RWPE1 (cell line): ENCODE measurements at regions not wholly inside any gene's neighbourhood (a gene's known extent, or its start where the extent isn't known, plus 50 kb on each side); places are given as distances from the start of the nearest gene placed in this dataset.
"Not testable (repeated sequence)": the region's sequence is repeated elsewhere in the genome, so short reads cannot be mapped to it uniquely, and the experiment has no call there.

Experiments
- CTCF ChIA-PET: fragments of 350-600 bp; sonication (Branson Sonifier 250); formaldehyde crosslinking; extraction: SDS; loops from one replicate; lab custom pipeline; 2021; lab: Yijun Ruan, JAX
- POLR2A ChIA-PET: fragments of 400-600 bp; formaldehyde crosslinking; extraction: SDS; loops from one replicate; lab custom pipeline; 2020; ENCODE audit warnings: antibody characterized with exemption; ENCODE audit not compliant: low non-redundant PET; lab: Yijun Ruan, JAX
- DNase-seq: peaks from one replicate; pipeline ENCODE4 v3.0.0; 2012; ENCODE audit warnings: low spot score
- H3K27ac ChIP-seq: fragments of 450-650 bp; 2 replicates; pipeline ENCODE4 v1.5.1; 2017
- TF ChIP-seq, protein P1 (sequence below): fragments of 450-650 bp; conservative IDR thresholded peaks from 2 replicates; pipeline ENCODE4 v1.5.1; 2017; ENCODE audit warnings: low read depth, mild to moderate bottlenecking

DNA sequence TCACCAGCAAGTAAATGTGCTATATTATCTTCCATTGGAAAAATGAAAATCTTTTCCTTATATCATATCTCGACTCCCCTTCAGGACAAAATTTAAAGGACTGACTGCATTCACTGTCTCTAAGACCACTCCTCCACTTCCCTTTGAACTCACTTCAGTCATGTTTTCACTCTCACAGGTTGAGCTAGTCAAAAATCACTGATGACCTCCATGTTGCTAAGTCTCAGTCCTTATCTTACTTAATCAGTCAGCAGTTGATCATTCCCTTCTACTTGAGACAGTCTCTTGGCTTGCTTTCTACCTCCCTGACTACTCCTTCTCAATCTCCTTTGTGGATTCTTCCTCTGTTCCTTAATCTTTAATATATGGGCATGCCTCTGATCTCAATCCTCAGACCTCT lies 117.0 kb upstream of the LSM6 start:
- TF ChIP-seq, protein P1, sequence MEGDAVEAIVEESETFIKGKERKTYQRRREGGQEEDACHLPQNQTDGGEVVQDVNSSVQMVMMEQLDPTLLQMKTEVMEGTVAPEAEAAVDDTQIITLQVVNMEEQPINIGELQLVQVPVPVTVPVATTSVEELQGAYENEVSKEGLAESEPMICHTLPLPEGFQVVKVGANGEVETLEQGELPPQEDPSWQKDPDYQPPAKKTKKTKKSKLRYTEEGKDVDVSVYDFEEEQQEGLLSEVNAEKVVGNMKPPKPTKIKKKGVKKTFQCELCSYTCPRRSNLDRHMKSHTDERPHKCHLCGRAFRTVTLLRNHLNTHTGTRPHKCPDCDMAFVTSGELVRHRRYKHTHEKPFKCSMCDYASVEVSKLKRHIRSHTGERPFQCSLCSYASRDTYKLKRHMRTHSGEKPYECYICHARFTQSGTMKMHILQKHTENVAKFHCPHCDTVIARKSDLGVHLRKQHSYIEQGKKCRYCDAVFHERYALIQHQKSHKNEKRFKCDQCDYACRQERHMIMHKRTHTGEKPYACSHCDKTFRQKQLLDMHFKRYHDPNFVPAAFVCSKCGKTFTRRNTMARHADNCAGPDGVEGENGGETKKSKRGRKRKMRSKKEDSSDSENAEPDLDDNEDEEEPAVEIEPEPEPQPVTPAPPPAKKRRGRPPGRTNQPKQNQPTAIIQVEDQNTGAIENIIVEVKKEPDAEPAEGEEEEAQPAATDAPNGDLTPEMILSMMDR, result no peak
- ChIA-PET CTCF (no interaction called here), POLR2A (no interaction called here)
- H3K27ac ChIP-seq, result no peak overlapping the region
- DNase-seq, result no peak

DNA sequence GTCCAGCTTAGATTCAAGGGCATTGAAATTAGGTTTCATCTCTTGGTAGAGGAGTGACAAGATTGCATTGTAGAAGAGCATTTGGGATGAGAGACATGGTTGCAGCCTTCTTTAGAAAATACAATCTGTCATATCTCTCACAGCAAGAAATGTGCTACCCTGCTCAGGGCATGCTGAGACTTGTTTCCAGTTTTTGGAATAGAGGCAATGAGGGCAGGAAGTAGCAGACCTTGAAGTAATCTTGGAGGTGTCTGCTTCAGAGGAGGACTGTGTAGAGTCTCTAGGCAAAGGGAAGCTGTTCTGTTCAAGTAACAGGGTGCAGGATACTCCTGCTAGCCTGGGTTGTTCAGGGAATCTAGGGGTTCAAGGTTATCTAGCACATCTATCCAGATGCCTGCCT lies 116.1 kb upstream of the ZNF827 start:
- H3K27ac ChIP-seq, result no peak overlapping the region
- TF ChIP-seq, protein P1, result no peak
- no peak for DNase-seq
- ChIA-PET CTCF (interaction anchor here (0.6 kb wide), 1 partner anchor 411 kb away, joined by 4 read pairs; no protein-coding TSS in a partner anchor), POLR2A (no interaction called here)

DNA sequence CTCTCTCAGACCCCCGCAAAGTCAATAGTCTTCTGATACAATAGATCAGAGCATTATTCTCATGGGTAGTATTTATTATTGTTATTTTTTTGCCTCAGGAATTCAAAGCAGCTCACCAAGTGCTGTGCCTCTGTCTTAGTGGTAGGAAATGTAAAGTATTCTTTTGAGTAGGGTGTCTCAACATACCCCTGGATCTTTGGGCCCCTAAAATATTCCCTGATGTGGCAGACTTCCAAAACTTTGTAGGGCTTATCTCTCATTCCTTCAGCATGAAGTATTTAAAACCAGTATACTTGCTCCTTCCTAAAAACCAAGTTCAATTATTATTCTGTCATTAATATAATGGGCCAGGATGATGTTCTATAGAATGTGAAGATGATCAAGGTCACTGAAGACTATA lies 115.3 kb upstream of the ZNF827 start:
- ChIA-PET CTCF (no interaction called here), POLR2A (no interaction called here)
- no peak for DNase-seq
- TF ChIP-seq, protein P1, result no peak
- H3K27ac ChIP-seq, result no peak overlapping the region

DNA sequence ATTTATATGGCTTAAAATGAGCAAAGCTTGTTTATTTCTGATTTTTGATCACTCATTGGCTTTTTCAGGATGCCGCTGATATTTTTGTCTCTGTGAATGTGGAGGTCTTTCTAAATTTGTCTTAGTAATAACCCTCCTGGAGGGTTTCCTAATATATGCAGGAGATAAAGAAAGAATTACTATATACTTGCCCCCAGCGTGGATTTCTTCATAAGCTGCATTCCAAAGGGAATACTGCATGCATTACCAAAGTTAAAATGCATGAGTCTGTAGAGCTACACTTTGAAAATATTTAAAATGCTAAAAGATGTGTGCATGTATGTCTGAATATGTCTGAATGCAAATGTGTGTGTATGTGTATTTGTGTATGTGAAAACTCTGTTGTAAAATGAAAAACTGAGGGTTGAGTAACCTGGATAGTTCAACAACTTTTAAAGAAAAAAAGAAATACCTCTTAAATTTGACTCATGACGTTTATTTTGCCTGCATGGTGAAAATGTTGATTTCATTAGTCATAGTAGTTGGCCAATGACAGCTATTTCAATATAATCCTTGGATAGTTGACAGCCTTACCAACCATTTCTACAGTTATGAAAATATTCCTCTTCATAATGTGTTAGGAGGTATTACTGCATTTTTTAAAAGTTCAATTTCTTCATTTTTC lies 113.2 kb upstream of the ZNF827 start:
- H3K27ac ChIP-seq, result no peak overlapping the region
- DNase-seq, result peak; percentile 29
- CTCF ChIA-PET, result interaction anchor here (0.6 kb wide), 1 partner anchor 8 kb away, joined by 3 read pairs; no protein-coding TSS in a partner anchor
- TF ChIP-seq, protein P1, result no peak
- POLR2A ChIA-PET, result no interaction called here

DNA sequence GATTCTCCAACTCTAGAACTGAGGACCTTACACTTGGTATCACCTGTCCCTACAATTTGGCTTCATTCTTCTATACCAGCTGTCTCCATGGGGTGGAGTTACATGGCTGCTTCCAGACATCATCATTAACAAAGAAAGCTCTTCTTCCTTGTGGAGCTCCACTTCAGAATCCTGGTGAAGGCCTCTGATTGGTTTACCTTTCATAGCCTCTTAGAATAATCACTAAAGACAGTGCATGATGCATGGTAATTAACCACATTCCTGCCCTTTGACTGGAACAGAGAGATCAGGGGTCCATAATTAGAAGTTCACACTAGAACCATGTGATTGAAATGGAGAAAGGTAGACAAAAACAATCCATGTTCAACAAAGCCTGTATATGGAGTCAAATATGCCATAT lies 112.6 kb upstream of the ZNF827 start:
- TF ChIP-seq, protein P1, result no peak
- H3K27ac ChIP-seq, result no peak overlapping the region
- no peak for DNase-seq
- ChIA-PET CTCF (interaction anchor here (0.6 kb wide), 1 partner anchor 9 kb away, joined by 3 read pairs; no protein-coding TSS in a partner anchor), POLR2A (no interaction called here)

DNA sequence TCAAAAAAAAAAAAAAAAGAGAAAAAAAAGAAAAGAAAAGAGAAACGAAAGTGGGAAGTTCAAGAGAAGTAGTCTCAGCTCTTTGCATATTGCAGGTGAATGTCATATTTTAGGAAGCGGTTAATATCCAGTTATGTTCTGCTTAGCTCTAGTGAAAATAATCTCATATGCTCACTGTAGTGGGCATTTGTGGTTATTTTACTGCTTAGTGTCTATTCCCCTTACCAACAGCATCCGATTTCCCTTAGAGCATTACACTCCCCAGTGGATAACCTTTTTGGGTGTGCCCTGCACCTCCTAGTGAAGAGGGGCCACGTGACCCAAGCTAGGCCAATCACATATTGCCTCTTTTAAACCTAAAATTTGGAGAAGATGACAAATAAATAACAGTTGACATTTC lies 111.2 kb upstream of the ZNF827 start:
- ChIA-PET CTCF (interaction anchor here (0.7 kb wide), 2 partner anchors 201 to 1748 kb away, joined by 3 read pairs; no protein-coding TSS in a partner anchor), POLR2A (no interaction called here)
- TF ChIP-seq, protein P1, result no peak
- no peak overlapping the region for H3K27ac ChIP-seq
- DNase-seq, result no peak

DNA sequence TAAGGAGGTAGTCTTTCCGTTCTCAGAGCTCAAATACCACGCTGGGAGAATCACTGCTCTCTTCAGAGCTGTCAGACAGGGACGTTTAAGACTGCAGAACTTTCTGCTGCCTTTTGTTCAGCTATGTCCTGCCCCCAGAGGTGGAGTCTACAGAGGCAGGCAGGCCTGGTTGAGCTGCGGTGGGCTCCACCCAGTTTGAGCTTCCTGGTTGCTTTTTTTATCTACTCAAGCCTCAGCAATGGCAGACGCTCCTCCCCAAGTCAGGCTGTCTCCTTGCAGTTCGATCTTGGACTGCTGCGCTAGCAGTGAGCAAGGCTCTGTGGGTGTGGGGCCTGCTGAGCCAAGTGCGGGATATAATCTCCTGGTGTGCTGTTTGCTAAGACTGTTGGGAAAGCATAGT lies 109.1 kb upstream of the ZNF827 start:
- DNase-seq, POLR2A ChIA-PET, CTCF ChIA-PET, H3K27ac ChIP-seq: not testable (repeated sequence)
